ENCODE measurements at regions not wholly inside any gene's neighbourhood (a gene's known extent, or its start where the extent isn't known, plus 50 kb on each side); places are given as distances from the start of the nearest gene placed in this dataset.

DNA sequence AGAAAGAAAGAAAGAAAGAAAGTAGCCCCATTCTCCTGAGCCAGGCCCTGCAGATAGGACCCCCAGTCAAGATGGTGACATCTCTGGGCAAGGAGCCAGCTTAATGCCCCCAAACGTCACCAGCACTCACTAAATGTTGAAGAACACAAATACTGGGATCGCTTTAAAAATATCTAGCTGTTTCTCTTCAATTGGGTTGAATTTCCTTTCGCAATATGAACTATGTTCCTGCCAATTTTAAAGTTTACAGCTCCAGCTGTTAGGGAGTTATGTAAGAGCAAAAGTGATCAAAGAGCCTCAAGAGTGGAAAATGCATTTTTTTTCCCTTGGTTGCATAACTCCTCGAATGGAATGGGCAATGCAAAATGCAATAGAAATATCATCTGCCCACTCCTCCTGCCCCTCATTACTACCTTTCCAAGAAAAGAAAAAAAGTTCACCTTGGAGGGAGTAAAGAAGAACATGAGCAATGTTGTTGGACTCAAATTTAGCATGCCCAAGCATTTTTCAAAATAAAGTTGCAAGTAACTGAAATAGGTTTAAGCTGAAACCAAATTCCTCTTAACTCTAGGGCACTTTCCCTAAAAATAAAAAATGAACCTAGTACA, 244.2 kb upstream of the PIK3R1 start:
- ChIA-PET POLR2A (no interaction called here), CTCF (no interaction called here)
- Histone ChIP-seq H3K4me3 (replicated peaks in 1 of 3; ENCODE audit: insufficient read depth in 1 of 3, low read depth in 1 of 3, low read length in 3 of 3) (no peak overlapping the region), H3K4me2 (ENCODE audit: insufficient read depth, low read length) (no peak overlapping the region), H3K36me3 (ENCODE audit: control insufficient read depth in 2 of 2, extremely low read depth in 1 of 2, insufficient read depth in 2 of 2, low read length in 2 of 2) (no peaks in the 10 kb centered on the region), H4K20me1 (replicated peaks; ENCODE audit: control insufficient read depth, extremely low read depth, insufficient read depth, low read length) (no peaks in the 10 kb centered on the region), H3K79me2 (ENCODE audit: control insufficient read depth, insufficient read depth, low read length) (no peaks in the 10 kb centered on the region), H3K4me1 (ENCODE audit: control insufficient read depth, extremely low read depth, insufficient read depth, low read length) (no peaks in the 10 kb centered on the region), H3K9ac (replicated peaks; ENCODE audit: extremely low read depth, insufficient read depth, low read length) (no peak overlapping the region), H2AFZ (ENCODE audit: low read depth, low read length) (no peak overlapping the region), H3K9me1 (replicated peaks; ENCODE audit: control insufficient read depth, extremely low read depth, insufficient read depth, low read length) (no peaks in the 10 kb centered on the region), H3K27me3 (ENCODE audit: control insufficient read depth in 2 of 2, insufficient read depth in 2 of 2, low read length in 2 of 2) (no peaks in the 10 kb centered on the region), H3K9me3 (replicated peaks; ENCODE audit: control insufficient read depth, insufficient read depth, low read length) (no peaks in the 10 kb centered on the region), H3K27ac (ENCODE audit: insufficient read depth, low read depth, low read length) (no peak overlapping the region)
- FAIRE-seq (no peak), DNase-seq (ENCODE audit: low read depth, low spot score) (no peak)
- dilution Hi-C loops (cut with MboI; ENCODE audit: extremely low pct_ligation_motif_present, low sequenced_read_pairs) (no loop called here), intact Hi-C loops (cut with micrococcal nuclease) (no loop called here)
- TF ChIP-seq MAX (IDR thresholded peaks at IDR 0.05; ENCODE audit: insufficient read depth, insufficient read length) (no peak), POLR2AphosphoS5 (IDR thresholded peaks at IDR 0.05; ENCODE audit: insufficient read depth, low read depth, low read length) (no peak), FOS (IDR thresholded peaks at IDR 0.05; ENCODE audit: borderline replicate concordance, insufficient read depth, low read length) (no peak), GATA2 (IDR thresholded peaks at IDR 0.05; ENCODE audit: insufficient read depth, insufficient read length, low read depth, low read length) (no peak), MYC (IDR thresholded peaks at IDR 0.05; ENCODE audit: low read depth, low read length) (no peak), EZH2 (IDR thresholded peaks at IDR 0.05; ENCODE audit: borderline replicate concordance, low read depth, low read length, severe bottlenecking) (no peak), POLR2A (IDR thresholded peaks at IDR 0.05; ENCODE audit: low read depth, low read length) (no peak), JUN (IDR thresholded peaks at IDR 0.05; ENCODE audit: borderline replicate concordance, insufficient read depth, insufficient read length, low read depth) (no peak)
- TF ChIP-seq, protein P1, sequence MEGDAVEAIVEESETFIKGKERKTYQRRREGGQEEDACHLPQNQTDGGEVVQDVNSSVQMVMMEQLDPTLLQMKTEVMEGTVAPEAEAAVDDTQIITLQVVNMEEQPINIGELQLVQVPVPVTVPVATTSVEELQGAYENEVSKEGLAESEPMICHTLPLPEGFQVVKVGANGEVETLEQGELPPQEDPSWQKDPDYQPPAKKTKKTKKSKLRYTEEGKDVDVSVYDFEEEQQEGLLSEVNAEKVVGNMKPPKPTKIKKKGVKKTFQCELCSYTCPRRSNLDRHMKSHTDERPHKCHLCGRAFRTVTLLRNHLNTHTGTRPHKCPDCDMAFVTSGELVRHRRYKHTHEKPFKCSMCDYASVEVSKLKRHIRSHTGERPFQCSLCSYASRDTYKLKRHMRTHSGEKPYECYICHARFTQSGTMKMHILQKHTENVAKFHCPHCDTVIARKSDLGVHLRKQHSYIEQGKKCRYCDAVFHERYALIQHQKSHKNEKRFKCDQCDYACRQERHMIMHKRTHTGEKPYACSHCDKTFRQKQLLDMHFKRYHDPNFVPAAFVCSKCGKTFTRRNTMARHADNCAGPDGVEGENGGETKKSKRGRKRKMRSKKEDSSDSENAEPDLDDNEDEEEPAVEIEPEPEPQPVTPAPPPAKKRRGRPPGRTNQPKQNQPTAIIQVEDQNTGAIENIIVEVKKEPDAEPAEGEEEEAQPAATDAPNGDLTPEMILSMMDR (IDR thresholded peaks at IDR 0.05; ENCODE audit: extremely low read depth in 1 of 2, insufficient read depth in 1 of 2, low read depth in 1 of 2, low read length in 2 of 2), result no peak
- BruUV-seq (replicated peaks), result no TSS peak

Measured in endothelial cell of umbilical vein (primary cell).